ENCODE measurements at regions not wholly inside any gene's neighbourhood (a gene's known extent, or its start where the extent isn't known, plus 50 kb on each side); places are given as distances from the start of the nearest gene placed in this dataset.
"Not testable (repeated sequence)": the region's sequence is repeated elsewhere in the genome, so short reads cannot be mapped to it uniquely, and the experiment has no call there.

- DNase-seq: no peak
Measured at GRCh38 chr3:30531017-30531570, 75.3 kb upstream of the TGFBR2 start.

GRCh38 chr3:30535525-30535924 lies 70.9 kb upstream of the TGFBR2 start:
- no peak for DNase-seq

GRCh38 chr3:30538791-30539190 lies 67.6 kb upstream of the TGFBR2 start:
- DNase-seq: peak; percentile 96

- DNase-seq: no peak
Measured at GRCh38 chr3:30539206-30539605, 67.2 kb upstream of the TGFBR2 start.

GRCh38 chr3:30539772-30540171 lies 66.6 kb upstream of the TGFBR2 start:
- peak; percentile 84 for DNase-seq

GRCh38 chr3:30541156-30541555 lies 65.2 kb upstream of the TGFBR2 start:
- not testable (repeated sequence) for DNase-seq

- no peak for DNase-seq
Measured at GRCh38 chr3:30542897-30543296, 63.5 kb upstream of the TGFBR2 start.

- peak; percentile 84 for DNase-seq
Measured at GRCh38 chr3:30544812-30545211, 61.6 kb upstream of the TGFBR2 start.

GRCh38 chr3:30546934-30547333 lies 59.5 kb upstream of the TGFBR2 start:
- DNase-seq: no peak

GRCh38 chr3:30547716-30548115 lies 58.7 kb upstream of the TGFBR2 start:
- no peak for DNase-seq

GRCh38 chr3:30548600-30548999 lies 57.8 kb upstream of the TGFBR2 start:
- DNase-seq: no peak

- DNase-seq: no peak
Measured at GRCh38 chr3:30549600-30549999, 56.8 kb upstream of the TGFBR2 start.

GRCh38 chr3:30550246-30550645 lies 56.2 kb upstream of the TGFBR2 start:
- DNase-seq: no peak

- DNase-seq: no peak
Measured at GRCh38 chr3:30551266-30551665, 55.1 kb upstream of the TGFBR2 start.

GRCh38 chr3:30551927-30552326 lies 54.5 kb upstream of the TGFBR2 start:
- no peak for DNase-seq

GRCh38 chr3:30553641-30554316 lies 52.6 kb upstream of the TGFBR2 start:
- peak; percentile 79 for DNase-seq

GRCh38 chr3:30554317-30554690 lies 52.1 kb upstream of the TGFBR2 start:
- DNase-seq: no peak

- DNase-seq: no peak
Measured at GRCh38 chr3:30555968-30556367, 50.4 kb upstream of the TGFBR2 start.
